Activated CD4-positive, alpha-beta T cell treated with anti-CD3 and anti-CD28 coated beads for 1 hour (primary cell): ENCODE measurements at regions not wholly inside any gene's neighbourhood (a gene's known extent, or its start where the extent isn't known, plus 50 kb on each side); places are given as distances from the start of the nearest gene placed in this dataset.
"Not testable (repeated sequence)": the region's sequence is repeated elsewhere in the genome, so short reads cannot be mapped to it uniquely, and the experiment has no call there.

Experiments used
- DNase-seq: peaks from one replicate; pipeline ENCODE4 v3.0.0-alpha.2; 2020

DNA sequence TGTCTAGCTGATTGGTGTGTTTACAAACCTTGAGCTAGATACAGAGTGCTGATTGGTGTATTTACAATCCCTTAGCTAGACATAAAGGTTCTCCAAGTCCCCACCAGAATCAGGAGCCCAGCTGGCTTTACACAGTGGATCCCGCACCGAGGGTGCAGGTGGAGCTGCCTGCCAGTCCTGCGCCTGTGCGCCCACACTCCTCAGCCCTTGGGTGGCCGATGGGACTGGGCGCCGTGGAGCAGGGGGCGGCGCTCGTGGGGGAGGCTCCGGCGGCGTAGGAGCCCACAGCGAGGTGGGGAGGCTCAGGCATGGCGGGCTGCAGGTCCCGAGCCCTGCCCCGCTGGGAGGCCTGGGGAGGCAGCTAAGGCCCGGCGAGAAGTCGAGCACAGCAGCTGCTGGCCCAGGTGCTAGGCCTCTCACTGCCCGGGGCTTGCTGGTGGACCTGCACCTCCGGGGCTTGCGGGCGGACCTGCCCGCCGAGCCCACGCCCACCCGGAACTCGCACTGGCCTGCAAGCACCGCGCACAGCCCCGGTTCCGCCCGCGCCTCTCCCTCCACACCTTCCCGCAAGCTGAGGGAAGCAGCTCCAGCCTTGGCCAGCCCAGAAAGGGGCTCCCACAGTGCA lies 51.0 kb upstream of the CDYL start:
- not testable (repeated sequence) for DNase-seq

- not testable (repeated sequence) for DNase-seq
Measured at GRCh38 chr6:4724727-4725126, 51.5 kb upstream of the CDYL start.

DNA sequence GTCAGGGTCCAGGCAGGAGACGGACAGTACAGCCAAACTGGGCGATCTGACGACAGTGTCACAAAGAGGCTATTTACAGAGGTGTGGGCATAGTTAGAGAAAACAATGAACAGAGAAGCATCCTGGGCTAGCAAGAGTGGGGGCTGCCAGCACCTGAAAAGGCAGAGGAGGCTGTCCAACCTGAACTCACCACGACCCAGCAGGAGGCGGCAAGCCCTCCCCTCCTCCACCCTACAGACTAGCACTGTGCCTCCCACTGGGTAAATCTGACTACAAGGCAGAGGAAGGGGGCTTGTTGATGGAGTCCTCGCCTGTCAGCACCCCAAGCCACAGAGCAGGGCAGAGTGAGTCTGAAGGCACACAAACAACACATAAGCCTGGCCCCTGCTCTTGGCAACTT lies 52.8 kb upstream of the CDYL start:
- DNase-seq, result no peak

DNA sequence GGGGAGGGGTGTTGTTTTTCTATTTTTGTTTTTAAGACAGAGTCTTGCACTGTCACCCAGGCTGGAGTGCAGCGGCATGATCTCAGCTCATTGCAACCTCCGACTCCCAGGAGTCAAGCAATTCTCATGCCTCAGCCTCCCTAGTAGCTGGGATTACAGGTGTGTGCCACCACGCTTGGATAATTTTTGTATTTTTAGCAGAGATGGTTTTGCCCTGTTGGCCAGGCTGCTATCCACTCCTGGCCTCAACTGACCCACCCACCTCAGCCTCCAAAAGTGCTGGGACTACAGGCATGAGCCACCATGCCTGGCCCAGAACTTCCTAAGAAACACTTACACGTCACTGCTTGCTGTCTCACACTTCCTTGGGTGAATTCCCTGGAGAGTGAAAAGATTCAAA lies 54.8 kb upstream of the CDYL start:
- not testable (repeated sequence) for DNase-seq

DNA sequence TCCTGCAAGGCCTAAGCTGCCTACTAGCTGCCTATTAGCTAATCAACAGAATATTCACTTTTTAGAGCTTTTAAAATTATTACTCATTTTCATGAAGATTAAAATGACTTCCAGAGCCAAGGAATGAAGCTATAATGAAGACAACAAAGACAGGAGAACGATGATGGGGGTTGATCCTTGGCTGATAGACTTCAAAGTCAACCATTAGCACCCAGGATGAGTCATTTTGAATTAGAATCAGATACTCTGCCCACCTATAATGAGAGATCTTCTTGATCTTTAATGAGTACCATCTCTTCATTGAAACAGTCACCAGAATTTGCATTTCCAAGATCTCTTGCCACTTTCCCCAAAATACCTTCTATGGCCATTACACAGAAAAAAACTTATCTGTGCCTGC lies 56.7 kb upstream of the CDYL start:
- no peak for DNase-seq

DNA sequence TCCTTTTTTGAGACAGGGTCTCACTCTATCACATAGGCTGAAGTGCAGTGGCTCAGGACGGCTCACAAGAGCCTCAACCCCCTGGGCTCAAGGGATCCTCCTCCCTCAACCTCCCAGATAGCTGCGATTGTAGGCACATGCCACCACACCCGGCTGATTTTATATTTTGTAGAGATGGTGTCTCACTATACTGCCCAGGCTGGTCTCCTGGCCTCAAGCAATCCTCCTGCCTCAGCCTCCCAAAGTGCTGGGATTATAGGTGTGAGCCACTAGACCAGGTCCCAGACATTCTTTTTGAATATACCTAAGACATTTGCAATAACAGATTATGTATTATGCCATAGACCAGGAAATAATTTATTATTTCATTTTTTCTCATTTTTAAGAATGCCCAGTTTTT lies 58.3 kb upstream of the CDYL start:
- DNase-seq, result no peak

DNA sequence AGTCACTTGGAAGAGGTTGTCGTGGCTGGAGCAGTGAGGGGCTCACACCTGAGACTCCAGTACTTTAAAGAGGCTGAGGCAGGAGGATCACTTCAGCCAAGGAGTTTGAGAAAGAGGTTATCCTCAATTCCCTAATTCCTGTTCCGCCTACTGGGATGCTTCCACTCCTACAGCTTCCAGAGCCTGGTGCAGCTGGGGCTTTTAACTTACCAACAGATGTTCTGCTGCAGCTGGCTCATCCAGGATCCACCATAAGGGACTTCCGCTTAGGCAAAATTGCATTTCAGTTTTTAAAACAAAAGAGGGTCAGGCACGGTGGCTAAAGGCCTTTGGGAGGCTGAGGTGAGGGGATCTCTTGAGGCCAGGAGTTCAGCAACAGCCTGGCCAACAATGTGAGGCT lies 59.1 kb upstream of the CDYL start:
- no peak for DNase-seq

DNA sequence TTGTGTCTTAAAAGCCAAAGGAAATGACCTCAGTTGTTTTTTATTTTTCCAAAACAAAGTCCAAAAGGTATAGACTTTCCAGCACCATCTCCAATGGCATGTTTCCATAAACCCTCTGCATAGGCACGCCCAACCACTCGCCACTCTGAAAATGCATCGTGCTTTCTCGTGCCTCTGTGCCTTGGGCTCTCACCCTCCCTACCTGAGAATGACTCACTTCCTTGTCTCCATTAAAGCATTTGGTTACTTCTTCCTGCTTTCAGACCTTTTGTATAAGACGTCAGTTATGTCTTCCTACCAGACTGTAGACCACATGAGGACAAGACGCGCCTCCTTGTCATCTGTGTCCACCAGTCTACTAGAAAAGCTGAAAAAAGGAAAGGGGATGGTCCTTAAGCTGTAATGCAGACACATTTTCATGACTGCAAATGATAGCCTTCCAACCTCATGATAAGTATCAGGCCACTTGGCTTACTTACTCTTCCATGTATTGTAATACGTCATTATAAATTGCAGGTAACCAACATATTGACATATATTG lies 61.2 kb upstream of the CDYL start:
- no peak for DNase-seq

DNA sequence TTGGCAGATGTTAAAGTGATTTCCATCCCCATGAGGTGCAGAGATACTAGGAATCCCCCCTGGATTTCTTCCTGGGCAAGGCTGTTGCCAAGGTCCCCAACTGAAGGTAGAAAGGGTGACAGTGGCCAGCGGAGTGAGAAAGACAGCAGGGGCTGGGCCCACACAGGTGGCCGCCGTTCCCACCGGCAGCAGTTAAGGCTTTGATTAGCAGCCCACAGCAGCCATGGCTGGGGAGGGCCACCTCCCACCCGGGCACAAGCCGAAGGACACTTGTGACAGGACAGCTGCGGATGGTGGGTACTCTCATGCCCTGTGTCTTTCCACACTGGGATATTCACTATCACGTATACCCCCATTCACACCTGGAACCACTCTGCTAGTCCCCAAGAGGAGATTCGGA lies 63.9 kb upstream of the CDYL start:
- no peak for DNase-seq

- no peak for DNase-seq
Measured at GRCh38 chr6:4707011-4707410, 69.2 kb upstream of the CDYL start.

DNA sequence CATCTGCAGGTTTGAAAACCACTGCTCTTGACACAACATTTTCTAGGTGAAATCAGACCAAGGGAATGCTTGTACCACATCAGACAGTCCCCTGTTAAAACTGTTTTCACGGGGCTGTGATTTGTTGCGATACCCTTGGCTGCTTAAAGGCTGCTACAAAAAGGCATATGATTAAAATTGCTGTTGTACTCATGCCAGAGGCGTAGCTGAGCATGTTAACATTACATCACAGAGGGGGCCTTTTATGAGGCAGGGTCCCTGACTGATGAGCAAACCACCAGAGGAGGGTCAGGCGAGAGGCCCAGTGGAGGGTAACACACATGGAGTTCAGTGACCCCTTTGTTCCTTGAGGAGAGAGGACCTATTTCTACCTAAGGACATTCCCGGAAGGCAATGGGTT lies 70.4 kb upstream of the CDYL start:
- no peak for DNase-seq

DNA sequence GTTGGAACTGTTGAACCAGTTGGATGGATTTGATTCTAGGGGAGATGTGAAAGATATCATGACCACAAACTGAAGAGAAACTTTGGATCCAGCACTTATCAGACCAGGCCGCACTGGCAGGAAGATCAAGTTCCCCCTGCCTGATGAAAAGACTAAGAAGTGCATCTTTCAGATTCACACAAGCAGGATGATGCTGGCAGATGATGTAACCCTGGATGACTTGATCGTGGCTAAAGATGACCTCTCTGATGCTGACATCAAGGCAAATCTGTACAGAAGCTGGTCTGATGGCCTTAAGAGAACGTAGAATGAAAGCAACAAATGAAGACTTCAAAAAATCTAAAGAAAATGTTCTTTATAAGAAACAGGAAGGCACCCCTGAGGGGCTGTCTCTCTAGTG lies 72.8 kb upstream of the CDYL start:
- DNase-seq, result no peak

DNA sequence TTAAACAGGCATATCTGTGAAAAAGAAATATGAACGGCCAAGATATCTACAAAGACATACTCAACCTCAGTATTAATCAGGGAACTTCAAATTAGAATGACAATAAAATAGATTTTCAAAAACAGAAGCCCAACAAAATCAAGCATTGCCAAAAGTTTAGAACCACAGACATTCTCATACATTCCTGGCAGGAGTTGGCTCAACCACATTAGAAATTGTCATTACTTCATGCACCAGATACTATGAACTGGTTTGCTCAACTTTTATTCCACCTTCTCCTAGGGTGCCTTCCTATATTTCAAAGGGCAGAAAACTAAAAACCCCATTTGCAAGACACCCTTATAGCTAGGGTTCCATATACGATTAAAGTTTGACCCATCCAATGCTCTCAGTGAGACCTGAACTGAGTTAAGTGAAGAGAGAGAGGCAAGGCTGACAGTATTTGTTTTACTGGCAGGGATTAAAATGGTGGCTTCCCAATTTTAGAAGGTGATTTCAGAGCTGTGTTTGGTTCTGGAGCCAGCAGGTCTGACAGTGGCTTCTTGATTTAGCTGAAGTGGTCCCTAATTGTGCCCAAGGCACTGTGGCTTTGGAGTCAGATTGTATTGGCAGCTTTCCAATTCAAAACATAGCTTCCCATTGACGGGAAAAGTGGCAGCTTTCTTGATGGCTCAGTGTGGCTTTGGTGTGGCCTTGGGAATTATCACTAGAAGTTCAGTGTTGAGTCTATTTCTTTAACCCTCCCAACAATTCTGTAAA lies 77.1 kb upstream of the CDYL start:
- DNase-seq, result no peak

DNA sequence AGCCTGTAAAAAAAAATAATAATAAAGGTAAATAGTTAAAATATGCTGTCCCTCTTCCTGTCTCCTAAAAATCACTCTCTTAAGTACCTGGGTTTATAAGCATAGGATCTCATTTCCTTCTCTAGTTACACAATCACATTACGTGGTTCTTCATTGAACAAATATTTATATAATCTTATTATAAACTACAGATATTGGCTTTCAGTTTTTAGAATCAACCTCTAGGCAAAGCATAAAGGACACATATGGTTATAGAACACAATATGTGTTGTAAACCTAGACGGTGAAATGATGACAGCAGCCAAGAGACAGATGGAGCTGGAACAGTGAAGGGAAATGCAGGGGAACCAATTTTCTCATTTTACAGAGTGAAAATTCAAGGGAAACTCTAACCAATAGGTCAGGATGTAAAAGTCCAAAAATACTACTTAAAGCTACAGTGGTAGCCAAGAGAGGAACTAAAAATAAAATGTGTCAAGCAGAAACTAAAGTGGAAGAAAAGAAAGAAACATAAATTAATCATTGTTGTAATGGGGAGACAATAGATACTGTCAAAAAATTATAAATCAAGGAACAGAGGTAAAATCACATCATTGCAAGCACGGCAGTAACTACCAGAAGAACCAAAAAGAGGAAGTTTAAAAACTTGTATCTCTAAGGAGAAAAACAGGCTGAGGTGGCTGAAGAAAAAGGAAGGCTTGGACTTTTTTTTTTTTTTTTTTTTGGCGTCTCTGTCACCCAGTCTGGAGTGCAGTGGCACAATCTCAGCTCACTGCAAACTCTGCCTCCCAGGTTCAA lies 82.8 kb upstream of the CDYL start:
- no peak for DNase-seq

- DNase-seq, result no peak
Measured at GRCh38 chr6:4692664-4693063, 83.5 kb upstream of the CDYL start.

DNA sequence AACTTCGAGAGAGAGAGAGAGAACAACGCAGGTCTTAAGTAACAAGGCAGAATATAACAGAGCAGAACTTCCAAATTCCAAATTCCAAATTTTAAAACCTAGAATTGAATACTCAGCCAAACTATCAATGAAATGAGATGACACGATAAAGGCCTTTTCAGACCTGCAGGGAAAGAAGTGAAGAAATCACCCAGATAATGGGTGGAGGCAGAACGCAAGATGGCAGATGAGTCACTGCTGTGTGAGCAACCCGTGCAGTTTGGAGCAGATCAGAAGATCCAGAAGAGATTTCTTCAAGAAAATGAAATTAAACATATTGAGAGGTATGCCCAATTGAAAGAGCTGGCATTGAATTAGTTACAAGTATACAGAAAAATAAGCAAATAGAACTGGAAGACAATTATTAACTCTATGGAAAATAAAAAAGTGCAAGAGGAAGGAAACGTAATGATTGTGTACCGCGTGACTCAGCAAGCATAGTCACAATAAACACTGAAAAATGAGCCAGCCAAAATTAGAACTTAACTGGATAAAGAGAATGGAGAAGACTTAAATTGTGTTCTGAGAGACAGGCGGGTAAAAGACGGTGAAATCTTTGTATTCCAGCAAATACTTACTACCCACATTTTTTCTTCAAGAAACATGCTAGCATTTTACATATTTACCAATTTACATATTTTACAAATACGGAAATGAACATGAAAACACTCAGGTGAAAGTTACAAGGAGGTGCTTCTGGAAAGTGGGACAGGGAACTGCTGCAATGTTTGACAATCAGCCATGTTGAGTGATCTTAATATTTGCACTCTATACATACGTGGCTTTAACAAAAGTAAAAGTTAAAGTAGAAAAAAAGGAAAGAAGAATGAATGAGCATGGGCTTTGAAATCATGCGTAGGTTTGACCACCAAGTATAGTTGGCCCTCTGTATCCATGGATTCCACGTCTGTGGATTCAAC lies 87.9 kb upstream of the CDYL start:
- no peak for DNase-seq

DNA sequence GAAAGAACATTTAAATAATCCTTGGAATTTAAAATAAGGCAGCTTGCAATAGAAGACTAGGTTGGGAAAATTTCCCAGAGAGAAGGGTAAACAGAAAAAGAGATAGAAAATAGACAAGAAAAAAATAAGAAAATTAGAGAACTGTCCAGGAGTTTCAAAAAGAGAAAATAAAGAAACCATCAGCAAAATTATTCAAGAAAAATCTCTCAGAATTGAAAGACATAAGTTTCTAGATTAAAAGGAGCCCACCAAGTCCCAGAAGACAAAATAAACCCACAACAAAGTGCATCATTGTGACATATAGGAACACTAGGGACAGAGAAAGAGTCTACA lies 88.6 kb upstream of the CDYL start:
- DNase-seq, result no peak

- no peak for DNase-seq
Measured at GRCh38 chr6:4682431-4683097, 93.6 kb upstream of the CDYL start.

- no peak for DNase-seq
Measured at GRCh38 chr6:4678506-4679300, 97.5 kb upstream of the CDYL start.

GRCh38 chr6:4677751-4678065 lies 98.5 kb upstream of the CDYL start:
- DNase-seq, result no peak

DNA sequence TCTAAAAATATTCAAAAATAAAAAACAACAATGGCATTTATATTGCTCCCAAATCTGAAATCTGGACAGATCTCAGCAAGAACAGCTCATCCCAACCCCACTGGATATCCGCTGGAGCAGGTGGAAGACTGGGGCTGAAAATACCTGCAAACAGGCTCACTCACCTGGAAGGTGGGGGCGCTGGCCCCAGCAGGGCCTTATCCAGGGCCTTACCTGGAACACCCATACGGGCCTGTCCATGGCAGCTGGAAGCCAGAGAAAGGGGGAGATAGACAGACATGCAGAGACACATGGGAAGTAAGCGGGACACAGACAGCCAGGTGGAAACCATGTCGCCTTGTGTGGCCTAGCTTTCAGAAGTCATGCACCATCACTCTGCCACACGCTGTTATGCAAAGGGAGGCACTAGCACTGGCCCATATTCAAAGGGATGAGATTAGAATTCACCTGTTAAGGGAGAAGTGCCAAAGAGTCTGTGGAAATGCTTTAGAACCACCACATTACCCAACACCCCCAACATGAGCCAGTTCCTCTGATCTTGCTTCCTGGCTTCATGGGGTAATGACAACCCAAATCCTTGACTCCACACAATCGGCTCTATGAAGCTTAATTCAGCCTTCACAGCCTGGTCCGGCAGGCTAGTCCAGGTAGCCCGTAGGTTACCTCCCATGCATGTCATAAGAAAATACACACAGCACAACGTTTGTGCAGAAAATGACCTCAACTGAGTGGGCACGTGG lies 99.0 kb upstream of the CDYL start:
- DNase-seq, result no peak
